Stimulated activated CD8-positive, alpha-beta memory T cell treated with anti-CD3 and anti-CD28 coated beads, Interleukin-4, amount 100 ng/mL, for 1 hour (primary cell): ENCODE measurements at regions not wholly inside any gene's neighbourhood (a gene's known extent, or its start where the extent isn't known, plus 50 kb on each side); places are given as distances from the start of the nearest gene placed in this dataset.

Experiments used
- DNase-seq, 2 donors: peaks; one replicate each; pipeline ENCODE4 v3.0.0-alpha.2; 2020; ENCODE audit warnings: low read depth in 2 of 2, low spot score in 1 of 2

DNA sequence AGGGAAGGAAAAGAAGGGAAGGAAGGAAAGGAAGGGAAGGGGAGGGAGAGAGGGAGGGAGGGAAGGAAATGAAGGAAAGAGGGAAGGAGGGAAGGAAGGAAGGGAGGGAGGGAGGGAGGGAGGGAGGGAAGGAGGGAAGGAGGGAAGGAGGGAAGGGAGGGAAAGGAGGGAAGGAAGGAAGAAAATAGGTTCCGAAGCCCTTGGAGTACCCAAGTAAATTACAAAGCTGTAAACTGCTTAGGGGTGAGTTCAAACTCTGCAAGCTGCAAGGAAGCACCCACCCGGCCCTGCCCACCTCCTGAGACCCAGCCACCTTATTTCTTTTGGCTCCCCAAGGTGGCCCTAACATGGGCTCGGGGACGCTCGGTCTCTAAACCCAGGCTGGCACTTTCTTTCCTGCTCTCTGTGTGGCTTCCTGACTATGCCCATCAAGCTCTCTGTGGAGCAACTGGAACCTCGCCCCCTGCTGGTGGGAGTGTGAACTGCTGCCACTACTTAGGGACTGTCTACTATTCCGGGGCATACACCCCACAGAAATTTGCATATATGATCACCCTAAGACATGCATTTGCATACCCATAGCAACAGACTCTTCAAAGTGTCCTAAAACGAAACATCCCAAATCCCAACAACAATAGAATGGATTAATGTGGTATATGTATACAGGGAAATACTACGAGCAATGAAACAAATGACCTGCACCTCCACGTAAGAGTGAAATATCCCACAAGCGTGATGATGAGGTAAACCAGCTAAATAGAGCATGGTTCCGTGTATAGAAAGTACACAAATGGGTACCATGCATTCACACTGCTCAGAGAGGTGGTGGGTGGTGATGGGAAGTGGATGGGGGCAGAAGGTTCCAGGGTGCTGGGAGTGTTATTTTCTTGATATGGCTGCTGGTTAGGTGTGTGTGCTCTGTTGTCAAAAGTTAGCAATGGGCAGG is 151.7 kb upstream of the TBL1X start:
- DNase-seq: peak; percentile 47 to 56

DNA sequence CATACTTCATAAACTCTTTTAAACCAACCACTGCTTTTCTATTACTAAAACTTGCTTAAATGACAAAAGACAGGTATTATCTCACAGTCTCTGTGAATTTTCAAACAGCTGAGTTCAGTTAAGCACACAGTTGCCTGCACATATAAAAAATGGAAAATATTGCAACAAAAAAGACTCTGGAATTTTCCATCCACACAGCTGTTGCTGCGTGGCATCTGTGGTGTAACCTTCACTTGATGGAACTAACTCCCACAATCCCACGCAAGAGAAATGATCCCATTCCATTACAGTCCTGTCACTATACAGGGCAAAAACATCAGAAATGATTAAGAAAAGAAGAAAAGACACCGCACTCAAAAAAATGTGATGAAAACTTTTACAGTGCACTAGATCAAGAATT is 149.8 kb upstream of the TBL1X start:
- DNase-seq: no peak

DNA sequence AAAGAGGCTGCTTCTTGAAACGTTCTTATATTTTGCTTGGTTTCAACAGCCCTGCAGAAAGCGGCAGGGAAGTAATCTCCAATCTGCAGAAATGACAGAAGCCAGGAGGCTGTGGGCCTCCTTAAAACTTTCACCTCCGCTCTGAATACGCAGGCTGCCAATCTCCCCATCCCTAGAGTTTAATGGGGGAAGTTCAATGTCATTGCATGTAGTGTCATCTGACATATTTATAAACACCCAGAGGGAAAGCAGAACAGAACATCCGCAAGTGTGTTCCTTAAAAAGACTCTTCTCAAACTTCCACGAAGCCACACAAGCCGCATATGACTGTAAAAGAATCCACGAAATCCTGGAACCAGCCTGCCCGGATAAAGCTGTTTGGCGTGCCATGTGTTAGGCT is 148.8 kb upstream of the TBL1X start:
- DNase-seq: no peak

DNA sequence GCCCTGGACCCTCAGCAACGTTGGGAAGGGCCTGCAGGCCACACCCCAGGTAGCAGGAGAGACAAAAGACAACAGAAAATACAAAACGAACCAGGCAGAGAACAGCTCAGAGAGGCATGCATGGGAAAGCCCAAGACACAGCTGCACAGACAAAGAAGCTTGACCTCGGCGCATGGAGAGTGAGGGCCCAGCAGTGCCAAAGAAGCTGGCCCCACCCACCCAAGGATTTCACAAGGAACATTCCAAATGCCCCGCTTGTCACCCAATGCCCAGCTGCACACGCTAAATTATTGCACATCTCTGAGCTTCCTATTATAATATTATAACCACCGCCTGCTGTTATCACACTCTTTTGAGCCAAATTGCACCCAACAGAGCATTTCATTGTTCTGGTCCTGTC is 147.7 kb upstream of the TBL1X start:
- DNase-seq: no peak

DNA sequence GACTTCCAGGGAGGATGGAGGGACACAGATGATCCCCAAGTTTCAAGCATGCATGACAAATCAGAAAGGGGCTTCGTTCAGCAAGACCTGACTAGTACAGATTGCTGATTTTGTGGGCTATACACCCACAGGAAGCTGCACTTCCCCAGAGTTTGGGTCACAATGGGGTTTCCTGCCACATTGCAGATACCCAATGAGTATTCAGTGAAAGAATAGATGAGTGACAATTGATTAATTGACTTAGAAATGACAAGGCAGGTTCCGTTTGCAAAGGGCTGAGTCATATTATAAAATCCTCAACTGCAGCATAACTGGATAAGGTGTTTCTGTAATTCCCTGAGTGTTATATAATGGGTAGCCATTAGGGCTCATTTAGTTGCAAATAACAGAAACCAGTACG is 146.6 kb upstream of the TBL1X start:
- DNase-seq: no peak

DNA sequence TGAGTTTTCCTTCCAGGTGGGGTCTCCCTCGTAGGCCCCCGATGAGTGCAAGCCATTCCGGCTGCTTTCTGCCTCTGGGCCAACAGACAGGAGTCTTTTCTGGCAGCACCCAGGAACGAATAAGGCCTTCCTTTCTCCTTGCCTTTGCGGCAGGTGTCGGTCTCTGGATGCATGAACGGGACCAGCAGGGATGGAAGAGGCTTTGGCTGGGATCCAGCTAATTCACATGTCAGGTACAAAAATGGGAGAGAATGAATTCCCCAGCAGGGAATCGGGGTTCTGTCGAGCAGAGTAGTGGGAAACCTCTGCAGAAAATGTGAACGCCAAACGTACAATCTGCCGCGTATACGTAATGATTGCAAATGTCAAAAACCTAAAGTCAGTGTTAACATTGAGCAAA is 146.1 kb upstream of the TBL1X start:
- no peak for DNase-seq

DNA sequence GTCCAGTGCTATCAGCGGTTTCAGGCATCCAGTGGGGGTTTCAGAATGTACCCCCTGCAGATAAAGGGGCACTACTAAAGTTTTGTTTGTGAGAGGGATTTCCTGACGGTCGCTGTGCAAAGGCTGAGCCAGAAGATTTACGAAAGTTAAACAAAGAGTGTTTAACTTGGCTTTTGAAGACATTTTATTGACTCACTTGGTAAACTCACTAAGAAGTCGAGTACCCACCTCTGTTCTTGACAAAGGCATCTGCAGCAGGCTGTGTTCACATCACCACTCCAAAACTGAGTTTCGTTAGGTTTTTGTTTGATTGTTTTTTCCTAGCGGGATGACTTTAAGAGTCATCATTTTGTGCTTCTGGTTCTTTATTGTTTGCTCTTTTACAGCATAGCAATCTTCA is 143.9 kb upstream of the TBL1X start:
- DNase-seq: no peak

DNA sequence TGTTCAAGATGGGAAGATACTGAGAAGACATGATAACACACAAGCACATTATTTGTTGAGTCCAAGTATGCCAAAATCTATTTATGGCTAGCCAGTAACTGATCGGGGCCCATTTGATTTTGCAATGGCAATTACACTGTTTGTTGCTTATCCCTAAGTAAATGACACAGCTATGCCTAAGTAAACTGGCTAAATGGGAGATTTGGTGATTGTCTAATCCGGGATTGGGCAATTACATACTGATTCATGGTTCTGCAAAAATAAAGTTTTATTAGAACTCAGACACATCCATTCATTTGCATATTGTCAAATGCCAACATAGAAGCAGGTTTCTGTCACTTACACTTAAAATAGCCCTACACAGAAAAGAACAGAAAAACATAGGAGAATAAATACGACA is 140.2 kb upstream of the TBL1X start:
- DNase-seq: no peak

DNA sequence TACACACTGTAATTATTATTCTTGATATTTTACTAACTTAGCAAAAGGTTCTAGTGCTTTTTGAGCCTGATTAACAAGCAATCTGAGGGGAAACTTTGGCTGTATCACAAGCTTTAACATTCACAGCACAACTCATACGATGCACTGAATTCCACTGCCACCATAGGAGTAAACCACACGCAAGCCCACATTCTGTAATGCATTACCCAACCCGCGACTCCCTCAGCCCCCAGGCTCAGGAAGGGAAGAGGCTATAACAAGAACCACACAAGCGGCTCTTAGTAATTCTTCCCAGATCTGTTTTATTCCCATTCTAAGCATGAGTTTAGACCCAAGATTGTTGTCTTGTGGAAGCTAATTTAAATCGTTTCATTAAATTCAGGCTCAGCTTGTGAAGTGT is 138.5 kb upstream of the TBL1X start:
- no peak for DNase-seq

DNA sequence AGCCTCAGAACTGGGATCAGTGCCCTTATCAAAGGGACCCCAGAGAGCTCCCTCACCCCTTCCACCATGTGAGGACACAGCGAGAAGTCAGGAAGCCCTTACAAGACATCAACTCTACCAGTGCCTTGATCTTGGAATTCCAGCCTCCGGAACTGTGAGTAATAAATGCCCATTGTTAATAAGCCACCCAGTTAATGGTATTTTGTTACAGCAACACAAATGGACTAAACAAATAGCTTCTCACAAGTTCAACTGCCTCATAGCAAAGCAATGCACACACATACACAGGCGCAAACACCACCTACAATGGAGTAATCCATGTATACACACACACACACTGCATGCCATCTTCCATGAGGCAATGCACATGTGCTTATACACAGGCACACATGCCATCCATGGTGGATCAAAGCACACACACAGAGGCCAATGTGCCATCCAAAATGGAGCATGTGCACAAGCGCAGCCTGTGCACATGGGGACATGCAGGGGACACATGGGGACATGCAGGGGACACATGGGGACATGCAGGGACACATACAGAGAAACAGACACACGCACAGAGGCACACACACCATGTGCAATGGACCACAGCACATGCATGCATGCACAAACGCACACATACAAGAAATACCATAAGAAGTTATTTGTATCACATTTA is 137.6 kb upstream of the TBL1X start:
- no peak for DNase-seq

DNA sequence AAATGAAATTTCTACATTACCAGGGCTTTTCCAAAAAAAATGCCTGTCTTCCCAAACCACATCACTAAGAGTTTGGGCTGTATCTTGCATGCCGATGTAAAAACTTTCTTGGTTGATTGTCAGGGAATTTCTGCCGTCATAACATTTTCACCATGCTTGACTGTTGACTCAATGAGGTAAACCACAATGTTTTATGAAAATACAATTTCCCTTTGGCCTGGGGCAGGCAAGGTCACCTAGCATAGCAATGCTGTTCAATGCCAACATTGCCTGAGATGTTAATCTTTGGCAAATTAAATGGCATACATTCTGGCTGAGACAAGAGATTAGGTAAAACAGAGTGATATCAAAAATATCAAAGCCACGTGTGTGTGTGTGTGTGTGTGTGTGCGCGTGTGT is 137.1 kb upstream of the TBL1X start:
- DNase-seq: no peak

DNA sequence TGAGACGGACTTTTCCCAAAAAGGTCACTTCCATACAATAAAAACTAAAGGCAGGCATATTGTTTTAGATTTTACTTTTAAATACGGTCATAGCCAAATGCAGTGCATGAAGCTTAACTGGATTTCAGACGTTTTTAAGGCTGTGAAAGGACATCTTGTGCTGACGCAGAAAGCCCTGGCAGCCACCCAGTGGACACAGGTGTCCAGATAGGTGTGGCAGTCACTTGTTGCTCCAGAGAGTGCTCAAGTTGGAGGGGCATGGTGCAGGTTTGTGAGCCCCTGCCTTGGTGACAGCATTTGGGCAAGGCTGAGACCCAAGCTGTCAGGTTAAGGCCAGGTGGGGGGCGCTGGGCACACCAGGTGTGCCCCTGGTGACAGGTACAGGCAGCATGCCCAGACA is 135.8 kb upstream of the TBL1X start:
- no peak for DNase-seq

DNA sequence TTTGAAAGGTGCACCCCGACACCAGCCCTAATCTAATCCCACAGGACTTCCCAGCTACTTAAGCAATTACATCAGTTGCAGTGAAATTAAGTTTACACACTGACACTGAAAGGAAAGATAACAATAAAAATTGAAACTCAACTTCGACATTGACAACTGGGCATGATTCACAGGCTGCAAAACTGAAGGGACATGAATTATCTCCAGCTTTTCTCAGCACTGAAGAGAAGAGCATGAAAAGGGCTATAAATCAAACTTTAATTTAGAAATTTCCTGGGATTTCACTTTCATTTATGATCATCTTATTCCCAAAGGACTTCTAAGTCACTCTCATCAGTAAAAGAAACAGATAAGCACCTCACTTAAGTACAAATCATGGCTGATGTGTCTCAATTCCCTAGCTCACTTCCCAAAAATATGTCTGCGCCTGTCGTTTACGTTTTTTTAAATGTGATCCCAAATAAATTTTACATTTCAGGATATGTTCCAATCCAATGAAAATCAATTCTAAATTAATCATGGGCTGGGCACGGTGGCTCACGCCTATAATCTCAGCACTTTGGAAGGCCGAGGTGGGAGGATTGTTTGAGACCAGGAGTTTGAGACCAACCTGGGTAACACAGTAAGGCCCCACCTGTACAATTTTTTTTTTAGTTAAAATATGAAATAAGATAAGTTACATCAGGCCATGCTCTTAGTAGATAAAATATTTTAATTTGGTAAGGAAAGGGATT is 134.4 kb upstream of the TBL1X start:
- no peak for DNase-seq

DNA sequence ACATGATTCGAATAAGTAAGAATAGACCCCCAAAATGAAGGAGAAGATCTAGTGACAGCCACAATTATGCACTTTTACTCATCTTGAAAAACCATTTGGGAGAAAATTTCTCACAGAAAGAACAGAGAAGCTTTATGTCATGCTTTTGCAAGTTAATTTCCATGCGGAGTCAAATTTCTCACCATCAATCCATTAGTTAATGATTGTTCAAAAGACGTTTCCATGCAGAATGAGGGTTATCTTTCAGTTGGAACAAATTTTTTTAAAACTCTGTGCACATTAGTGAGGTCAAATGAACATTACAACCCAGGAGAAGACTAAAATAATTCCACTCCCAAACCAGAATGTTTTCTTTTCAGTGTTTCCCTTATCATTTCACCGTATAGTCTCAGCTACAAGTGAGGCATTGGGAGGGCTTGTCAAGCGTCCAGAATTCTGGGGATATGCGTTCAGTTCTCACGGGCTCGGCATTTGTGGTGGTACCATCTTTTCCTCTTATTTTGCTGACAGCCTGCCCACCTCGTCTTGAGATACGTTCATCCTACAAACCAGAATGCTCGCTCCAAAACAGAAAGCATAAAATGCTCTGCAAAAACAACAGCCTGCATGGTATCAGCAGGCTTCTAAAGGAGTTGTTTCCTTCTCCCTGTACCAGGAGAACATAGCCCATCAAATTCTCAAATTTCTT is 130.8 kb upstream of the TBL1X start:
- DNase-seq: no peak

DNA sequence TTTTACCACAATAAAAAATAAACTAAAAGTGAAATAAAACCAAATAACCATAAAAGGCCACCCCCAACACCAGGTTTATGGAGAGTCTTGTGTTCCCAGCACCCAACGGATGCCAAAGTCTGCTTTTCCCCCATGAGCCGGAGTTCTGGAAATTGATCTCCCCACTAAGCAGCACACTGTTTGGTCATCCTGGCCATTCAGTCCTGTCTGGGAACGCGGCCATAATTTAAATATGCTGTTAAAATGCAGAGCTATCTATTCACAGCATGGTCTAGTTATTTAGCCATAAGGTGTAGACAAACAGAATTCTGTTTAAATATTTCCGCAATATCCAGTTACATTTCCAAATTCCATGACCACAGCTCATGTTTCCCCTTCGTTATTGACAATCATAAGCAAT is 129.6 kb upstream of the TBL1X start:
- DNase-seq: no peak

DNA sequence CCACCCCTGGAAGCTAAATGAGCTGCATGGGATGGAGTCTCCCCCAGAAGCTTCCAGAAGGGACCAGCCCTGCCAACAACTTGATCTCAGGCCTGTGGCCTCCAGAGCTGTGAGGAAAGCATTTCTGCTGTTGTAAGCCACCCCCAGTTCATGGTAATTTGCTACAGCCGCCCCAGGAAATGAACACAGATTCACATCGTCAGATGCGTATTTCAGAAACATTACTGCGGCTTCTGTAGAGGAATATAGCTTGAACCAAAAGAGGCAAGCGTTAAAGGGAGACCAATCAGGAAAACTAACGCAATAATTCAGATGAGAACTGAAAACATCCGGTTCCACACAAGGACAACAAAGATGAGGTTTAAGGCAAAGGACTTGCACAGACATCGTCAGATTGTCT is 128.4 kb upstream of the TBL1X start:
- DNase-seq: no peak

DNA sequence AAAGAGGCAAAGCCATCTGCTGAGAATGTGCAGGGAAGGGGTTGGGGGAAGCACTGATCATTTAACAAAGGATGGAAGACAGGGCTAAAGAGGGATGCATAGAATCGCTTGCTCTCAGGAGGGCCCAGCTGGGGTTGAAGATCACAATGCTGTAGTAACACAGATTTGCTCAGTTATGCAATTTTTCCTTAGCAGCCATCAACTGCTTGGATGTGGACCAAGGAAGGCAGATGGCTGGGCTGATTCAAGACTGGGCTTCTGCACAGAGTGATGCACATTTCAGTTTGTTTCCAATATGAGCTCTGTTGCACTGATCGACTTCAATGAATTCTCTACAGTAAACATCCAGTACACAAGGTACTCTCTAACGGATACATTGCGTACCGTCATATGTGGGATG is 127.8 kb upstream of the TBL1X start:
- no peak for DNase-seq

DNA sequence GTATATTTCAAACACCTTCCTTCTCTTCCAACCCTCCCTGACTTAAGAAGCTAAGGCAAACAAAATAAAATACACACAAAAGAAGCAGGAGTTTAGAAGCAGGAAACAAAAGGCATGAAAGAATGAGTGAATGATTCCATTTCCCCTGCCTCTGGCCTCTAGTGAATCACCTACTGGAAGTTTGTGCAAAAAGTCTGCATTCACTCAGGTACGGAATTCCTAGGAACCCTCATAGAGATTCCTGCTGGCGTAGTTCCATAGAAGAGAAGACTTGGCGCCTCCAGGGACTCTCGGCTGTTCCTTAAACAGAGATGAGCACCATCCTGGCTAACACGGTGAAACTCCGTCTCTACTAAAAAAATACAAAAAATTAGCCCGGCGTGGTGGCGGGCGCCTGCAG is 125.9 kb upstream of the TBL1X start:
- DNase-seq: no peak

DNA sequence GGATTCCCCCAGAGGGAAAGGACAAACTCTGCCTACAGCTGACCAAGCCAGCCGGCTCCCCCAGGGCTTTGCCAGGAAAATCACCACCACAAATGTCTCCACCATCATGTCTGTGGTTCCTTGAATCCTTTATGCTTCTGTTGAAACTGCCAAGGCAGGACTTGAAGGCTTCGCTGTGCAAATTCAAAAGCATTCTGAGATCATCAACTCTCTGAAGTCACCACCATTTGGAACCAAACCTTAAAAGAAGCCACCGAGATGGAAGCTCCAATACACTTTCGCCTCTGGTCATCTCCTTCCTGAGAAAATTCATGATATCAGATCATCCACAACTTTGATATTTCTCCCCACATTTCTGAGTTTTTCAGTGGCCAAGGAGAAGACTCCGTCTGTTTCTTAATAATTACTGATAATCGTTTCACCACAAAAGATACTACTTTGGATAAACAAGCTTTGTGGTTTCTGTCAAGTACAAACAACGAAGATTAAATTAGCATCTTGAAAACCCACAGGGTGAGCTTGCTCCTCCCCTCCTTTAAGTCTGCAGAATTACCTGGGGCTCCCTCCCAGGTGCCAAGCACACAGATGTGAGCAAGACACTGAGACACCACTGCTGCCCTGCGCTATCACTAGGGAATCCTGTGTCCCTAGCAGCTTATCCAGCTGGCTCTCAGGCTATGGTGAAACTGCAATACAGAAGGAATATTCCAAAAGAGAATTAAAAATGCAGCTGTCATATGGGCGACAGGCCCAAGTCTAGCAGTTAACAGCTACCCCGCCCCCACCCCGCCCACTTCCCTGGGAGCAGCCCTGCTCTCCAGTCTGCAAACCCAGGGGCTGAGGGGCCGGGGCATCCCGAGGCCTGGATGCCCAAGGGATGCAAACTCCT is 125.0 kb upstream of the TBL1X start:
- DNase-seq: no peak

DNA sequence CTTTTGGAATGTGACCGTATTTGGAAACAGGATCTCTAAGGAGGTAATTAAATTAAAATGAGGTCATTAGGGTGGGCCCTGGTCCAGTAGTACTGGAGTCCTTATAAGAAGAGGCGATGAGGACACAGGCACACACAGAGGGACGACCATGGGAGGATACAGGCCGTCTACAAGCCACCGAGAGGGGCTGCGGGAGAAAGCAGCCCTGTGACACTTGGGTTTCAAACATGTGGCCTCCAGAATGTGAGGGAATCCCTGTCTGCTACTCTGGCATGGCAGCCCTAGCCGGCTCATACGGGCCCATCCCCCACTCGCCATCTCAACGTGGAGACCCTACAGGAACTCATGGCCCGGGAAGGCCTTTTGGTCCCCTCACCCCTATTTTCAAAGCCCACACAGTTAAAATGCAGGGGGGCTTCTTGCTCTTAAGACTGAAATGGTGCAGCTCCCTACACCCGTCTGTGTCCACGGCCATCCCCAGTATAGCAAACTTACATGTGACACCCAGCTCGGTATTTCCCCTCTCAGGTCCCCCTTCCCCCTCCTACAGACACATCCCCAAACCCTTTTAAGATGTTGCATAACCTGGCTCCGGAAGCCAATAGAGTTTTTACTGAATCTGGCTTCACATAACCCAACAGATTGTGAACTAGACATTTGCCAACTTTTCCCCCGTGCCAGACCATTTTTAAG is 124.1 kb upstream of the TBL1X start:
- DNase-seq: no peak
